ENCODE measurements at regions not wholly inside any gene's neighbourhood (a gene's known extent, or its start where the extent isn't known, plus 50 kb on each side); places are given as distances from the start of the nearest gene placed in this dataset.

- RAD21 ChIA-PET (ENCODE audit: unreplicated experiment), result no interaction called here
- Histone ChIP-seq H2AFZ (ENCODE audit: control insufficient read depth, low read depth, low read length) (no peak overlapping the region), H3K27me3 (replicated peaks in 1 of 2; ENCODE audit: control insufficient read depth in 2 of 2, insufficient read depth in 2 of 2, low read length in 1 of 2) (no peaks in the 10 kb centered on the region), H4K20me1 (ENCODE audit: control insufficient read depth, insufficient read depth) (no peaks in the 10 kb centered on the region), H3K27ac (ENCODE audit: control insufficient read depth, insufficient read depth) (no peak overlapping the region), H3K4me3 (no peak overlapping the region), H3K9me3 (replicated peaks; ENCODE audit: control insufficient read depth, insufficient read depth, low read length) (no peaks in the 10 kb centered on the region), H3K9ac (ENCODE audit: control insufficient read depth, insufficient read depth, low read length) (no peak overlapping the region), H3K79me2 (ENCODE audit: control insufficient read depth, insufficient read depth, low read length) (no peaks in the 10 kb centered on the region), H3K36me3 (ENCODE audit: control insufficient read depth in 2 of 2, insufficient read depth in 2 of 2, low read length in 1 of 2) (no peaks in the 10 kb centered on the region), H3K4me2 (ENCODE audit: control insufficient read depth, insufficient read depth) (no peak overlapping the region), H3K4me1 (ENCODE audit: control insufficient read depth, insufficient read depth, low read length) (no peaks in the 10 kb centered on the region)
- FAIRE-seq (no peak), DNase-seq (ENCODE audit: low read depth, low spot score) (no peak), ATAC-seq (no peak)
- intact Hi-C loops (cut with micrococcal nuclease; ENCODE audit: unreplicated experiment), result no loop called here
- POLR2A ChIA-PET, result no interaction called here
- in situ Hi-C loops (cut with MboI), result no loop called here
- CTCF ChIA-PET, result no interaction called here
- SMC1A ChIA-PET (ENCODE audit: uncharacterized antibody, unreplicated experiment), result interaction anchor here (1.5 kb wide), 1 partner anchor 27 kb away, joined by 3 read pairs; no protein-coding TSS in a partner anchor
- 4% methylated on average over 2 of the region's 2 CpGs for WGBS (ENCODE audit: insufficient coverage, insufficient replicate concordance, low lambda C conversion rate, missing lambda C conversion rate)
- no peak for TF ChIP-seq MTA2 (IDR thresholded peaks at IDR 0.05; ENCODE audit: low read depth)
- no peak for TF ChIP-seq BCLAF1 (IDR thresholded peaks at IDR 0.05)
- TF ChIP-seq STAT1 (conservative IDR thresholded peaks at IDR 0.05), result no peak
- TF ChIP-seq CHD4 (IDR thresholded peaks at IDR 0.05), result no peak
- no peak for TF ChIP-seq HDAC6 (IDR thresholded peaks at IDR 0.05; ENCODE audit: unreplicated experiment)
- no peak for TF ChIP-seq NRF1 (conservative IDR thresholded peaks at IDR 0.05; ENCODE audit: low read depth, low read length)
- no peak for TF ChIP-seq NR2C1 (IDR thresholded peaks at IDR 0.05)
- TF ChIP-seq RCOR1 (conservative IDR thresholded peaks at IDR 0.05; ENCODE audit: low read depth, low read length), result no peak
- no peak for TF ChIP-seq PKNOX1 (IDR thresholded peaks at IDR 0.05)
- no peak for TF ChIP-seq KLF5 (IDR thresholded peaks at IDR 0.05; ENCODE audit: partially characterized antibody)
- no peak for TF ChIP-seq NFXL1 (IDR thresholded peaks at IDR 0.05; ENCODE audit: borderline replicate concordance)
- TF ChIP-seq CREM (IDR thresholded peaks at IDR 0.05; ENCODE audit: low read depth), result no peak
- no peak for TF ChIP-seq RUNX3 (IDR thresholded peaks at IDR 0.05; ENCODE audit: low read length)
- TF ChIP-seq, protein P1, sequence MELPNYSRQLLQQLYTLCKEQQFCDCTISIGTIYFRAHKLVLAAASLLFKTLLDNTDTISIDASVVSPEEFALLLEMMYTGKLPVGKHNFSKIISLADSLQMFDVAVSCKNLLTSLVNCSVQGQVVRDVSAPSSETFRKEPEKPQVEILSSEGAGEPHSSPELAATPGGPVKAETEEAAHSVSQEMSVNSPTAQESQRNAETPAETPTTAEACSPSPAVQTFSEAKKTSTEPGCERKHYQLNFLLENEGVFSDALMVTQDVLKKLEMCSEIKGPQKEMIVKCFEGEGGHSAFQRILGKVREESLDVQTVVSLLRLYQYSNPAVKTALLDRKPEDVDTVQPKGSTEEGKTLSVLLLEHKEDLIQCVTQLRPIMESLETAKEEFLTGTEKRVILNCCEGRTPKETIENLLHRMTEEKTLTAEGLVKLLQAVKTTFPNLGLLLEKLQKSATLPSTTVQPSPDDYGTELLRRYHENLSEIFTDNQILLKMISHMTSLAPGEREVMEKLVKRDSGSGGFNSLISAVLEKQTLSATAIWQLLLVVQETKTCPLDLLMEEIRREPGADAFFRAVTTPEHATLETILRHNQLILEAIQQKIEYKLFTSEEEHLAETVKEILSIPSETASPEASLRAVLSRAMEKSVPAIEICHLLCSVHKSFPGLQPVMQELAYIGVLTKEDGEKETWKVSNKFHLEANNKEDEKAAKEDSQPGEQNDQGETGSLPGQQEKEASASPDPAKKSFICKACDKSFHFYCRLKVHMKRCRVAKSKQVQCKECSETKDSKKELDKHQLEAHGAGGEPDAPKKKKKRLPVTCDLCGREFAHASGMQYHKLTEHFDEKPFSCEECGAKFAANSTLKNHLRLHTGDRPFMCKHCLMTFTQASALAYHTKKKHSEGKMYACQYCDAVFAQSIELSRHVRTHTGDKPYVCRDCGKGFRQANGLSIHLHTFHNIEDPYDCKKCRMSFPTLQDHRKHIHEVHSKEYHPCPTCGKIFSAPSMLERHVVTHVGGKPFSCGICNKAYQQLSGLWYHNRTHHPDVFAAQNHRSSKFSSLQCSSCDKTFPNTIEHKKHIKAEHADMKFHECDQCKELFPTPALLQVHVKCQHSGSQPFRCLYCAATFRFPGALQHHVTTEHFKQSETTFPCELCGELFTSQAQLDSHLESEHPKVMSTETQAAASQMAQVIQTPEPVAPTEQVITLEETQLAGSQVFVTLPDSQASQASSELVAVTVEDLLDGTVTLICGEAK (IDR thresholded peaks at IDR 0.05; ENCODE audit: borderline replicate concordance), result no peak
- TF ChIP-seq NR2F1 (conservative IDR thresholded peaks at IDR 0.05), result no peak
- no peak for TF ChIP-seq POU2F2 (IDR thresholded peaks at IDR 0.05; ENCODE audit: borderline replicate concordance, low read depth, low read length)
- no peak for TF ChIP-seq MEF2B (IDR thresholded peaks at IDR 0.05; ENCODE audit: partially characterized antibody, poor library complexity, severe bottlenecking)
- TF ChIP-seq ZNF207 (IDR thresholded peaks at IDR 0.05; ENCODE audit: borderline replicate concordance), result no peak
- no TSS peak for BruUV-seq (replicated peaks)
Observed at GRCh38 chr5:93251347-93251746, 329.7 kb downstream of the NR2F1-AS1 start.

Measured in GM12878 (cell line).